Left lung (tissue), 4 donors: ENCODE measurements at regions not wholly inside any gene's neighbourhood (a gene's known extent, or its start where the extent isn't known, plus 50 kb on each side); places are given as distances from the start of the nearest gene placed in this dataset.
"Not testable (repeated sequence)": the region's sequence is repeated elsewhere in the genome, so short reads cannot be mapped to it uniquely, and the experiment has no call there.

Source experiments
- ATAC-seq: fragments of 200-7000 bp; cut with Tn5 transposase; one replicate; pipeline ENCODE4 v1.9.1; 2020; ENCODE audit warnings: moderate library complexity
- DNase-seq, 4 donors: peaks; one replicate each; pipeline ENCODE4 v3.0.0-alpha.2; 2013 to 2020
- H3K27ac ChIP-seq, 2 donors: fragments of 200-600 bp; sonication (generic) in 1 of 2; one replicate each; pipeline versions ENCODE4 v1.5.0 to v1.8.0; 2020 to 2021
- H3K27me3 ChIP-seq, 2 donors: fragments of 200-600 bp; sonication (generic) in 1 of 2; one replicate each; pipeline versions ENCODE4 v1.5.0 to v1.8.0; 2020 to 2021
- H3K36me3 ChIP-seq, 2 donors: fragments of 200-600 bp; sonication (generic) in 1 of 2; one replicate each; pipeline versions ENCODE4 v1.5.0 to v1.8.0; 2020 to 2021
- H3K4me1 ChIP-seq, 2 donors: fragments of 200-600 bp; one replicate each; pipeline ENCODE4 v1.8.0; 2021
- H3K4me3 ChIP-seq, 2 donors: fragments of 200-600 bp; sonication (generic) in 1 of 2; one replicate each; pipeline versions ENCODE4 v1.5.0 to v1.8.0; 2020 to 2021; ENCODE audit warnings: mild to moderate bottlenecking in 1 of 2
- H3K9me3 ChIP-seq, 2 donors: fragments of 200-600 bp; sonication (generic) in 1 of 2; one replicate each; pipeline versions ENCODE4 v1.5.0 to v1.8.0; 2020 to 2021
- CTCF ChIP-seq, 2 donors: fragments of 200-600 bp; sonication (generic) in 1 of 2; IDR thresholded peaks; one replicate each; pipeline versions ENCODE4 v1.5.0 to v1.8.0; 2021; ENCODE audit warnings: antibody characterized with exemption in 2 of 2
- intact Hi-C, 2 donors: fragments of 100-400 bp; cut with DNase I; formaldehyde crosslinking; loops; one replicate each; pipeline versions ENCODE4 v1.11.2 to v1.14.2; 2022
- donor health status: DM: no; HTN: yes; CAD: no.
- donor health status: DM: no; HTN: no; CAD: no.

DNA sequence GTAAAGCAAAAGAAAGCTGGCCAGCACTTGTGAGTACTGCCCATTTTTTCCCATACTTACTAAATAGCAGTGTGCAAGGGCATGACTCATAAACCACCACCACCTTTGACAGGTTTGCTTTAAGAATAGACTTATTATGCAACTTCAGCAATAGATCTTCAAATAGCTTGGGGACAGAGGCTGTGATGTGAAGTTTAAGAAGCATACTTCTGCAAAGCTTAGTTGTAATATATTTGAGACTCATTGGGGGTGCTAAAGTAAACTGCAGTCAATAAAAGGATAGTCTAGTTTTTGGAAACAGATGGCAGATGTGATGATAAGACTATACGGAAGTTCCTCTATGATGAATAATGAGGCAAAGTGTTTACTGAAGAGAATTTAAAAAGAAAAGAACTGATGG is 210.0 kb downstream of the PLA2G4A start:
- TF ChIP-seq CTCF (IDR thresholded peaks at IDR 0.05) = no peak
- peaks cover 0 to 2% of the 10 kb centered on the region in 2 donors for H3K9me3 ChIP-seq
- intact Hi-C loops = no loop called here
- H3K27me3 ChIP-seq = no peaks in the 10 kb centered on the region
- peak; percentile 49 for ATAC-seq
- no peak overlapping the region for H3K4me3 ChIP-seq
- DNase-seq = no peak
- H3K36me3 ChIP-seq = no peaks in the 10 kb centered on the region
- no peak overlapping the region for H3K27ac ChIP-seq
- H3K4me1 ChIP-seq = no peaks in the 10 kb centered on the region

- intact Hi-C loops = no loop called here
- Histone ChIP-seq H3K27ac (no peak overlapping the region), H3K4me1 (no peaks in the 10 kb centered on the region), H3K4me3 (no peak overlapping the region), H3K9me3 (peaks cover 0 to 2% of the 10 kb centered on the region in 2 donors), H3K27me3 (no peaks in the 10 kb centered on the region), H3K36me3 (no peaks in the 10 kb centered on the region)
- DNase-seq (no peak), ATAC-seq (no peak)
- no peak for TF ChIP-seq CTCF (IDR thresholded peaks at IDR 0.05)
Observed at GRCh38 chr1:187041104-187041503, 212.4 kb downstream of the PLA2G4A start.

GRCh38 chr1:187042538-187042937 is 213.8 kb downstream of the PLA2G4A start:
- intact Hi-C loops = no loop called here
- no peak for TF ChIP-seq CTCF (IDR thresholded peaks at IDR 0.05)
- no peaks in the 10 kb centered on the region for H3K27me3 ChIP-seq

DNA sequence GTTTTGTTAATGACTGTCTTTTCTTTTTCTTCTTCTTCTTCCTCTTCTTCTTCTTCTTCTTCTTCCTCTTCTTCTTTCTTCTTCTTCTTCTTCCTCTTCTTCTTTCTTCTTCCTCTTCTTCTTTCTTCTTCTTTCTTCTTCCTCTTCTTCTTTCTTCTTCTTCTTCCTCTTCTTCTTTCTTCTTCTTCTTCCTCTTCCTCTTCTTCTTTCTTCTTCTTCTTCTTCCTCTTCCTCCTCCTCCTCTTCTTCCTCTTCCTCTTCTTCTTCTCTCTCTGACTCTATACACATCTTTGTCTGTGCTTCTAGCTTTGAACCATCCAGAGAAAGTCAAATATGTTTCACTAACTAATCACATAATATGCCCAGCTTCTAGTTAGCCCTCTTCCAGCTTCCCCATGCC is 214.7 kb downstream of the PLA2G4A start:
- ATAC-seq, DNase-seq, intact Hi-C loops, H3K27ac ChIP-seq, H3K27me3 ChIP-seq, H3K36me3 ChIP-seq, H3K9me3 ChIP-seq, H3K4me3 ChIP-seq, H3K4me1 ChIP-seq: not testable (repeated sequence)

More at GRCh38 chr1:187042538-187042937, 213.8 kb downstream of the PLA2G4A start:
- no peak overlapping the region for H3K27ac ChIP-seq
- ATAC-seq (no peak), DNase-seq (no peak)
- H3K4me1 ChIP-seq = no peaks in the 10 kb centered on the region
- H3K9me3 ChIP-seq = peaks cover 0 to 2% of the 10 kb centered on the region in 2 donors
- H3K36me3 ChIP-seq = no peaks in the 10 kb centered on the region
- no peak overlapping the region for H3K4me3 ChIP-seq

DNA sequence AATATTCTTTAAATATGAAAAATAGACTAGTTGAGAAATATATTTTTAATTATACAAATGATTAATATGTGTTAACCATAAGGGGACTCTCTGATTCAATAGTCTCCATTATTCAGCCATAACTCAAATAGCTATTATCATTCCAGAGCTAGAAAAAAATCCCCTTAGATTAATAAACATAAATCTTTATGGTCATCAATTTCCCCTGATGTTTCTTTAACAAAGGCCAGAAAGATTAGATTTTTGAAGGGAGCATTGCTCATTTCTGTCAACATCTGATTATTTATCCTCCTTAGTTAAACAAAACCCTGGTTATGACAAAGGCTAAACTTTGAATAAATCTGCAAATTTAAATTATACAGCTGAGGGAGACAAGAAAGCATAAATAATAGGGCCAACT is 215.7 kb downstream of the PLA2G4A start:
- ATAC-seq = no peak
- Histone ChIP-seq H3K27me3 (no peaks in the 10 kb centered on the region), H3K4me1 (no peaks in the 10 kb centered on the region), H3K27ac (no peak overlapping the region), H3K9me3 (peaks cover 0 to 2% of the 10 kb centered on the region in 2 donors), H3K36me3 (no peaks in the 10 kb centered on the region), H3K4me3 (no peak overlapping the region)
- intact Hi-C loops = no loop called here
- TF ChIP-seq CTCF (IDR thresholded peaks at IDR 0.05) = no peak
- no peak for DNase-seq

GRCh38 chr1:187045371-187045770 is 216.6 kb downstream of the PLA2G4A start:
- no peak overlapping the region for H3K27ac ChIP-seq
- H3K4me1 ChIP-seq = no peaks in the 10 kb centered on the region
- H3K4me3 ChIP-seq = no peak overlapping the region
- no peak for DNase-seq
- H3K36me3 ChIP-seq = no peaks in the 10 kb centered on the region
- intact Hi-C loops = no loop called here
- no peak for ATAC-seq
- H3K9me3 ChIP-seq = peaks cover 0 to 2% of the 10 kb centered on the region in 2 donors
- no peak for TF ChIP-seq CTCF (IDR thresholded peaks at IDR 0.05)
- H3K27me3 ChIP-seq = no peaks in the 10 kb centered on the region
